GM21367 (cell line): ENCODE measurements at regions not wholly inside any gene's neighbourhood (a gene's known extent, or its start where the extent isn't known, plus 50 kb on each side); places are given as distances from the start of the nearest gene placed in this dataset.

ENCODE experiments used
- ATAC-seq: cut with Tn5 transposase; IDR thresholded peaks from one replicate; pipeline ENCODE4 v1.9.1; 2021; ENCODE audit not compliant: unreplicated experiment

- no peak for ATAC-seq
Measured at GRCh38 chr6:14676977-14677781, 559.6 kb downstream of the CD83 start.

- ATAC-seq: no peak
Measured at GRCh38 chr6:14681699-14682487, 564.0 kb upstream of the JARID2 start.

- ATAC-seq: no peak
Measured at GRCh38 chr6:14682812-14683211, 563.1 kb upstream of the JARID2 start.

- no peak for ATAC-seq
Measured at GRCh38 chr6:14689639-14690038, 556.2 kb upstream of the JARID2 start.

GRCh38 chr6:14690120-14691056 lies 555.5 kb upstream of the JARID2 start:
- ATAC-seq: no peak

- no peak for ATAC-seq
Measured at GRCh38 chr6:14692208-14692607, 553.7 kb upstream of the JARID2 start.

- ATAC-seq: no peak
Measured at GRCh38 chr6:14693301-14694192, 552.3 kb upstream of the JARID2 start.

GRCh38 chr6:14694308-14694707 lies 551.6 kb upstream of the JARID2 start:
- ATAC-seq: no peak

GRCh38 chr6:14695579-14695978 lies 550.3 kb upstream of the JARID2 start:
- no peak for ATAC-seq

- no peak for ATAC-seq
Measured at GRCh38 chr6:14696367-14696766, 549.5 kb upstream of the JARID2 start.

- ATAC-seq: no peak
Measured at GRCh38 chr6:14697427-14697826, 548.4 kb upstream of the JARID2 start.

- no peak for ATAC-seq
Measured at GRCh38 chr6:14699803-14700601, 545.9 kb upstream of the JARID2 start.

GRCh38 chr6:14701946-14702345 lies 543.9 kb upstream of the JARID2 start:
- no peak for ATAC-seq

GRCh38 chr6:14702678-14703077 lies 543.2 kb upstream of the JARID2 start:
- ATAC-seq: no peak

GRCh38 chr6:14703586-14703985 lies 542.3 kb upstream of the JARID2 start:
- ATAC-seq: no peak

GRCh38 chr6:14704383-14705271 lies 541.2 kb upstream of the JARID2 start:
- ATAC-seq: no peak

- ATAC-seq: no peak
Measured at GRCh38 chr6:14705841-14706377, 540.0 kb upstream of the JARID2 start.

GRCh38 chr6:14706378-14706929 lies 539.4 kb upstream of the JARID2 start:
- no peak for ATAC-seq
